ENCODE measurements at regions not wholly inside any gene's neighbourhood (a gene's known extent, or its start where the extent isn't known, plus 50 kb on each side); places are given as distances from the start of the nearest gene placed in this dataset.

DNA sequence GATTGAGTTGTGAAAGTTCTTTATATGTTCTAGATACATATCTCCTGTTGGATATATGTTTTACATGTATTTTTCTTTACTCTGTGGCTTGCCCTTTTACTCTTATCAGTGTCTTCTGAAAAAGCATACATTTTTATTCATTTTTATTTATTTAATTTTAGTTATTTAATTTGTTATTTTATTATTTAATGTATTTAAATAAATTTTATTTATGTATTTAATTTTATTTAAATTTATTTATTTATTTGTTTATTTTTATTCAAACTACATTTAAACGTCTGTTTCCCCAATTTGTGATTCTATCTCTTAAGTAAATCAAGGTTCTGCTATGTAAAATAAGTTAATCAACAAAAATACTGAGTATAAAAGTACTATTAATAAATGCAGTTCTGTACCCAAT, 279.1 kb upstream of the AKR1E2 start:
- whole genome bisulfite sequencing, result 91% methylated on average over 1 of the region's 1 CpG

DNA sequence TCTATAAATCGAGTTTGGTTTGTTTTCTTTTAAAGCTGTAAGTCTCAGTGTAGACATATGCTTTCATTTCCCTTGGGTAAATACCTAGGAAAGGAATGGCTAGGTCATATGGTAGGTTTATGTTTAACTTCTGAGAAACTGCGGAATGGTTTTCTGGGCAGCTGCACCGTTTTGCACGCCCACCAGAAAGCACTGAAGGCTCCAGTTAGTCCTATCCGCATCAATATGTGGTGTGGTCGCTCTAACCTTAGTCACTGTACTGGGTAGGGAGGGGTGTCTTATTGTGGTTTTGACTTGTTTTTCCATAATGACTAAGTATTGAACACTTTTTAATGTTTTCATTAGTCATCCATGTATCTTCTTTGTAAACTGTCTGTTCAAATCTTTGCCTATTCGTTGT, 279.5 kb upstream of the AKR1E2 start:
- ATAC-seq, result no peak
- intact Hi-C loops (cut with DNase I), result no loop called here
- H3K4me1 ChIP-seq (ENCODE audit: control insufficient read depth, insufficient read depth, low read length), result peaks cover 2% of the 10 kb centered on the region
- H3K9me3 ChIP-seq (ENCODE audit: control insufficient read depth, low read length), result peaks cover 2% of the 10 kb centered on the region
- no peak overlapping the region for H3K4me3 ChIP-seq (ENCODE audit: low read length)
- DNase-seq, result no peak
- no peaks in the 10 kb centered on the region for H3K27me3 ChIP-seq (ENCODE audit: control insufficient read depth, insufficient read depth)
- H3K27ac ChIP-seq (ENCODE audit: low read length), result no peak overlapping the region
- WGBS, result 94% methylated on average over 7 of the region's 7 CpGs

More for the DNA sequence above, 279.1 kb upstream of the AKR1E2 start:
- Histone ChIP-seq H3K27me3 (ENCODE audit: control insufficient read depth, insufficient read depth) (no peaks in the 10 kb centered on the region), H3K4me1 (ENCODE audit: control insufficient read depth, insufficient read depth, low read length) (peaks cover under 1% of the 10 kb centered on the region), H3K4me3 (ENCODE audit: low read length) (no peak overlapping the region), H3K27ac (ENCODE audit: low read length) (no peak overlapping the region), H3K9me3 (ENCODE audit: control insufficient read depth, low read length) (no peaks in the 10 kb centered on the region)
- ATAC-seq (no peak), DNase-seq (no peak)
- intact Hi-C loops (cut with DNase I), result no loop called here

GRCh38 chr10:4545062-4545461, 280.9 kb upstream of the AKR1E2 start:
- peaks cover 2% of the 10 kb centered on the region for H3K4me1 ChIP-seq (ENCODE audit: control insufficient read depth, insufficient read depth, low read length)
- WGBS, result 63% methylated on average over 7 of the region's 7 CpGs
- DNase-seq (no peak), ATAC-seq (no peak)
- H3K27me3 ChIP-seq (ENCODE audit: control insufficient read depth, insufficient read depth), result no peaks in the 10 kb centered on the region
- no peak overlapping the region for H3K27ac ChIP-seq (ENCODE audit: low read length)
- intact Hi-C loops (cut with DNase I), result no loop called here
- peaks cover 2% of the 10 kb centered on the region for H3K9me3 ChIP-seq (ENCODE audit: control insufficient read depth, low read length)
- no peak overlapping the region for H3K4me3 ChIP-seq (ENCODE audit: low read length)

DNA sequence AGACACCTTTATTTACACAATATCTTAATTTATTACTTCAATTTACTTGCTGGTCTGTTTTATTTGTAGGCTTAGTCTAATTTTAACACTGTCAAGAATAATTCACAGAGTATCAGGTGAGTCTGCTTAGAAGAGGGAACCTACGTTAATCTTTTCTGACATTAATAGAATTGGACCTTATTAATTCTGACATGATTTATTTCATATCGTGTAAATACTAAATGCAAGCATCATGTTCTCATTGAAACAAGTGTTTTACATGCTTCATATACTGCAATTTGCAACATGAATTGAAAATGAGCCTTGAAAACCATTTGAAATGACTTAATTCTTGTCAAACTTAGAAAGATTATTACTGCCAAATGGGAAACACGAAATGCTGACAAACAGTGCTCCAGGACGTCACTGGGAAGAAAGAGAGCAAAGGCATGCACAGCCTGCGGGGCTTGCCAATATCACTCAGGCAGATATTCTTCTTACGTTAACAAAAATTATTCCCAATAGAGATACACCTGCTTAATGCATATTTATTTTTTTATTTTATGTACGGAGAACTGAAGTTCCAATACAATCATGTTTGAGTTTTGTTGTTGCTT, 282.0 kb upstream of the AKR1E2 start:
- H3K27me3 ChIP-seq (ENCODE audit: control insufficient read depth, insufficient read depth), result no peaks in the 10 kb centered on the region
- H3K9me3 ChIP-seq (ENCODE audit: control insufficient read depth, low read length), result peaks cover 2% of the 10 kb centered on the region
- no peak overlapping the region for H3K4me3 ChIP-seq (ENCODE audit: low read length)
- DNase-seq (no peak), ATAC-seq (no peak)
- intact Hi-C loops (cut with DNase I), result no loop called here
- peaks cover 2% of the 10 kb centered on the region for H3K4me1 ChIP-seq (ENCODE audit: control insufficient read depth, insufficient read depth, low read length)
- H3K27ac ChIP-seq (ENCODE audit: low read length), result no peak overlapping the region
- WGBS, result 63% methylated on average over 7 of the region's 7 CpGs

DNA sequence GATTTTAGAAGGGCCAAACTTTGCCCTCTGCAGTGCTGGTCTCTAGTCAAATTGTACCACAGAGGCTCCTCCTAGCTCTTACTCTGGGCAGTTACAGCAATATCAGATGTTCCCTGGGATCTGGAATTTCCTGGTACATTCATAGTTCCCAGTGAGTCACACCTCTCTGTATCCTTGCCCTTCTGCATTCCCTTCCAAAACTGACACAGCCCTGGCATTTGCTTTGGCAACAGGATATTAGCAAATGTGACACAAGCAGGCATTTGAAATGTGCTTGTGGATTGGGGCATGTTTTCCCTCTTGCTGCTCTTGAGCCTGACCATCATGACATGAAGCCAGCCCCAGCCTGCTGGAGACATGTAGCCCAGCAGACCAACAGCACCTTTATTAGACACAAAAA, 284.7 kb upstream of the AKR1E2 start:
- Histone ChIP-seq H3K27ac (ENCODE audit: low read length) (peak overlapping the region; percentile 12), H3K4me3 (ENCODE audit: low read length) (no peak overlapping the region), H3K9me3 (ENCODE audit: control insufficient read depth, low read length) (peaks cover 2% of the 10 kb centered on the region), H3K4me1 (ENCODE audit: control insufficient read depth, insufficient read depth, low read length) (peaks cover 2% of the 10 kb centered on the region), H3K27me3 (ENCODE audit: control insufficient read depth, insufficient read depth) (no peaks in the 10 kb centered on the region)
- intact Hi-C loops (cut with DNase I), result no loop called here
- ATAC-seq (peak; percentile 42 to 68), DNase-seq (peak in 1 of 3 donors; percentile 37)

DNA sequence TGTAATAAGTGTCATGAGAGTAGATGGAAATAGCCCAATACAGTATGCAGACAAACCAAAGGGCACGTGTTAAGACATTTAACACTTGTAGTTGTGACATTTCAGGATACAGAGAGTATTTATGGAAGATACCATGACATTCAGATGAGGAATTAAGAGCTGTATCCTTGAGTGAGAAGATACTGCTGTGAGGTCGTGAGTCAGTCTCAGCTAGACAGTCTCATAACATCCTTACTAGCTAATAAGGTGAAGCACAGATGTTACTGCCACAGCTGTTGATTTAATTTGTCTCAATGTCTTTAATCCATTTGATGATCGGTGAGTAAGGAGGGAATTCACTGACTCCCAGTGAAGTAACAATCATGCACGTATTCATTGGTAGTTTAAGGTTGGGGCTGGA, 288.0 kb upstream of the AKR1E2 start:
- intact Hi-C loops (cut with DNase I), result no loop called here
- ATAC-seq, result no peak

GRCh38 chr10:4535521-4535920, 290.5 kb upstream of the AKR1E2 start:
- 79% methylated on average over 4 of the region's 4 CpGs for WGBS
- no peak overlapping the region for H3K27ac ChIP-seq (ENCODE audit: low read length)
- no peaks in the 10 kb centered on the region for H3K9me3 ChIP-seq (ENCODE audit: control insufficient read depth, low read length)
- ATAC-seq (no peak), DNase-seq (peak in 1 of 3 donors; percentile 24)
- H3K4me3 ChIP-seq (ENCODE audit: low read length), result no peak overlapping the region
- intact Hi-C loops (cut with DNase I), result no loop called here
- no peaks in the 10 kb centered on the region for H3K27me3 ChIP-seq (ENCODE audit: control insufficient read depth, insufficient read depth)
- H3K4me1 ChIP-seq (ENCODE audit: control insufficient read depth, insufficient read depth, low read length), result no peaks in the 10 kb centered on the region

More for the DNA sequence above, 288.0 kb upstream of the AKR1E2 start:
- Histone ChIP-seq H3K27ac (ENCODE audit: low read length) (no peak overlapping the region), H3K9me3 (ENCODE audit: control insufficient read depth, low read length) (peaks cover 2% of the 10 kb centered on the region), H3K27me3 (ENCODE audit: control insufficient read depth, insufficient read depth) (no peaks in the 10 kb centered on the region), H3K4me1 (ENCODE audit: control insufficient read depth, insufficient read depth, low read length) (peaks cover 2% of the 10 kb centered on the region), H3K4me3 (ENCODE audit: low read length) (no peak overlapping the region)
- no peak for DNase-seq
- 86% methylated on average over 4 of the region's 4 CpGs for WGBS

- no peaks in the 10 kb centered on the region for H3K4me1 ChIP-seq (ENCODE audit: control insufficient read depth, insufficient read depth, low read length)
- intact Hi-C loops (cut with DNase I), result no loop called here
- ATAC-seq (no peak), DNase-seq (no peak)
- no peak overlapping the region for H3K27ac ChIP-seq (ENCODE audit: low read length)
- no peaks in the 10 kb centered on the region for H3K9me3 ChIP-seq (ENCODE audit: control insufficient read depth, low read length)
- no peak overlapping the region for H3K4me3 ChIP-seq (ENCODE audit: low read length)
- H3K27me3 ChIP-seq (ENCODE audit: control insufficient read depth, insufficient read depth), result no peaks in the 10 kb centered on the region
- 95% methylated on average over 6 of the region's 6 CpGs for WGBS
Observed at GRCh38 chr10:4533621-4534020, 292.4 kb upstream of the AKR1E2 start.

DNA sequence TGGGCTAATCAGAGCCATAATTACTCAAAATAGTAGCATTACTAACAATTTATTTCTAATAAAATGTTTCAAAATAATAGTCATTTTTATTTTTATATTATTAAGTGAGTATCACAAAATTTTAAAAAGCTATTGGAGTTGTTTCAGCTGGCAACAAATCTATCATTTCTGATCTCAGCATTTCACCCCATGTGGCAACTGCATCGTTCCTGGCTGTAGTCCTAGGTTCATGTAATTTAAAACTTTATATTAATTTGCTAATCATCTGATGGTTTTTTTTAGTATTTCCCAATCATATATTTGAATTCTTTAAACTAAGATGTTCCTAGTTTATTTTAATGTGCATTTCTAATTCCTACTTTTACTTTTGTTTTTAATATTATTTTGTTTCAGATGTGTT, 293.0 kb upstream of the AKR1E2 start:
- no peak overlapping the region for H3K4me3 ChIP-seq (ENCODE audit: low read length)
- H3K27me3 ChIP-seq (ENCODE audit: control insufficient read depth, insufficient read depth), result no peaks in the 10 kb centered on the region
- DNase-seq (peak in 1 of 3 donors; percentile 22), ATAC-seq (no peak)
- H3K4me1 ChIP-seq (ENCODE audit: control insufficient read depth, insufficient read depth, low read length), result no peaks in the 10 kb centered on the region
- WGBS, result 62% methylated on average over 1 of the region's 1 CpG
- H3K9me3 ChIP-seq (ENCODE audit: control insufficient read depth, low read length), result no peaks in the 10 kb centered on the region
- intact Hi-C loops (cut with DNase I), result no loop called here
- no peak overlapping the region for H3K27ac ChIP-seq (ENCODE audit: low read length)

DNA sequence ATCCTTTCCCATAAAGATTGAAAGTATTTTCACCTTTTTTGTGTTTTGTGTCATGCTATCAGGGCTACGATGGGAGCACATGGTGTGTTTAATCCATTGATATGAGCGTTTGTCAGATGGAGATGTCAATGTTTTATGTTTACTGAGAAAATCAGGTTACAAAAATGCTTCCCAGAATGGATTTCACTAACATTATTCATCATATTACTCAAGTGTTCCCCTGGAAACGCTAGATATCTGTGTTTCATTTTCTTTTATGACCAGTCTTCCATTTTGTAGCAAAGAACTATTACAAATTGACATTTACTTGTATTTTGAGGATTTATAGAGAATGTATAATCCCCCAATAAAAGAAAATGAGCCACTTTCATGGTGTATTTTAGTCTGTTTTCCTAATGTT, 293.5 kb upstream of the AKR1E2 start:
- Histone ChIP-seq H3K27me3 (ENCODE audit: control insufficient read depth, insufficient read depth) (no peaks in the 10 kb centered on the region), H3K27ac (ENCODE audit: low read length) (no peak overlapping the region), H3K9me3 (ENCODE audit: control insufficient read depth, low read length) (no peaks in the 10 kb centered on the region), H3K4me1 (ENCODE audit: control insufficient read depth, insufficient read depth, low read length) (no peaks in the 10 kb centered on the region), H3K4me3 (ENCODE audit: low read length) (no peak overlapping the region)
- WGBS, result 65% methylated on average over 3 of the region's 3 CpGs
- no peak for DNase-seq
- intact Hi-C loops (cut with DNase I), result no loop called here
- ATAC-seq, result peak in 1 of 2 donors; percentile 35

GRCh38 chr10:4532011-4532410, 294.0 kb upstream of the AKR1E2 start:
- intact Hi-C loops (cut with DNase I), result no loop called here
- no peak overlapping the region for H3K27ac ChIP-seq (ENCODE audit: low read length)
- H3K27me3 ChIP-seq (ENCODE audit: control insufficient read depth, insufficient read depth), result no peaks in the 10 kb centered on the region
- H3K9me3 ChIP-seq (ENCODE audit: control insufficient read depth, low read length), result no peaks in the 10 kb centered on the region
- H3K4me1 ChIP-seq (ENCODE audit: control insufficient read depth, insufficient read depth, low read length), result no peaks in the 10 kb centered on the region
- WGBS, result 82% methylated on average over 1 of the region's 1 CpG
- no peak overlapping the region for H3K4me3 ChIP-seq (ENCODE audit: low read length)
- DNase-seq (no peak), ATAC-seq (no peak)

DNA sequence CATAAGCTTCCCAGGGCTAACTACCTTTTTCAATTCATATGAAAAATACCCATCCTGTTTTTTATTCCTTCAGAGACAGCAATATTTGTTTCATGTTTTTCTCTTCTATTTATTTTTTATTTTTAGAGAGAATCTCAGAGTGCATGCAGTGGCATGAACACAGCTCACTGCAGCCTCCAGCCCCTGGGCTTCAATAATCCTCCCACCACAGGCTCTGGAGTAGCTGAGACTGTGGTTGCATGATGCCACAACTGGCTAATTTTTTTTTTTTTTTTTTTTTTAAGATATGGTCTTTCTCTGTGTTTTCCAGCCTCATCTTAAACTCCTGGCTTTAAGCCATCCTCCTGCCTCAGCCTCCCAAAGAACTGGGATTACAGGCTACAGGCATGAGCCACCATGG, 296.7 kb upstream of the AKR1E2 start:
- Histone ChIP-seq H3K9me3 (ENCODE audit: control insufficient read depth, low read length) (no peaks in the 10 kb centered on the region), H3K4me3 (ENCODE audit: low read length) (no peak overlapping the region), H3K4me1 (ENCODE audit: control insufficient read depth, insufficient read depth, low read length) (no peaks in the 10 kb centered on the region), H3K27ac (ENCODE audit: low read length) (no peak overlapping the region), H3K27me3 (ENCODE audit: control insufficient read depth, insufficient read depth) (no peaks in the 10 kb centered on the region)
- DNase-seq, result no peak
- no peak for ATAC-seq
- intact Hi-C loops (cut with DNase I), result no loop called here
